Neural cell (in vitro differentiated cells): ENCODE measurements at regions not wholly inside any gene's neighbourhood (a gene's known extent, or its start where the extent isn't known, plus 50 kb on each side); places are given as distances from the start of the nearest gene placed in this dataset.

ENCODE experiments used
- H2AFZ ChIP-seq: fragments of 200-600, 300-800 bp; sonication (generic), shearing (Covaris generic); 2 replicates; pipeline ENCODE4 v1.6.0; 2014; ENCODE audit warnings: low read depth, mild to moderate bottlenecking, antibody characterized with exemption, low read length, moderate library complexity
- H3F3A ChIP-seq: fragments of 200-600 bp; shearing (Covaris generic); 2 replicates; pipeline ENCODE4 v1.6.1; 2016; ENCODE audit warnings: mild to moderate bottlenecking, moderate library complexity, mixed read lengths, antibody characterized with exemption, low read length; ENCODE audit not compliant: insufficient read depth, poor library complexity, severe bottlenecking
- H3K27ac ChIP-seq: fragments of 200-600, 300-800 bp; sonication (generic), shearing (Covaris generic); 2 replicates; pipeline ENCODE4 v1.5.1; 2014; ENCODE audit warnings: mild to moderate bottlenecking, low read length, moderate library complexity
- H3K27me3 ChIP-seq: fragments of 300-800, 200-600 bp; sonication (generic), shearing (Covaris generic); 2 replicates; pipeline ENCODE4 v1.6.0; 2014; ENCODE audit warnings: mild to moderate bottlenecking, low read depth, low read length, moderate library complexity; ENCODE audit not compliant: insufficient read depth
- H3K36me3 ChIP-seq: fragments of 300-800, 200-600 bp; sonication (generic), shearing (Covaris generic); 2 replicates; pipeline ENCODE4 v1.5.1; 2014; ENCODE audit warnings: mild to moderate bottlenecking, antibody characterized with exemption, low read length, moderate library complexity; ENCODE audit not compliant: insufficient read depth
- H3K4me2 ChIP-seq: fragments of 300-800, 200-600 bp; sonication (generic), shearing (Covaris generic); 2 replicates; pipeline ENCODE4 v1.6.0; 2014; ENCODE audit warnings: mild to moderate bottlenecking, low read length
- H3K4me3 ChIP-seq: fragments of 300-800, 200-600 bp; sonication (generic), shearing (Covaris generic); 2 replicates; pipeline ENCODE4 v1.5.1; 2014; ENCODE audit warnings: mild to moderate bottlenecking, low read length, moderate library complexity
- H3K79me2 ChIP-seq: fragments of 200-600 bp; shearing (Covaris generic); replicated peaks from 2 replicates; pipeline ENCODE4 v1.6.0; 2014; ENCODE audit warnings: mild to moderate bottlenecking, low read length, moderate library complexity; ENCODE audit not compliant: insufficient read depth
- H3K9ac ChIP-seq: fragments of 300-800, 200-600 bp; sonication (generic), shearing (Covaris generic); 2 replicates; pipeline ENCODE4 v1.6.1; 2016; ENCODE audit warnings: mild to moderate bottlenecking, low read length, mixed read lengths
- H3K9me2 ChIP-seq: fragments of 200-600 bp; shearing (Covaris generic); 2 replicates; pipeline ENCODE4 v1.6.1; 2016; ENCODE audit warnings: mild to moderate bottlenecking, low read length, mixed read lengths; ENCODE audit not compliant: insufficient read depth
- H3K9me3 ChIP-seq: fragments of 200-600, 300-800 bp; sonication (generic), shearing (Covaris generic); 2 replicates; pipeline ENCODE4 v1.6.1; 2016; ENCODE audit warnings: mild to moderate bottlenecking, mixed run types, low read length, moderate library complexity, mixed read lengths
- H4K20me1 ChIP-seq: fragments of 200-600 bp; shearing (Covaris generic); 2 replicates; pipeline ENCODE4 v1.6.1; 2016; ENCODE audit warnings: mild to moderate bottlenecking, mixed run types; ENCODE audit not compliant: insufficient read depth
- EP300 ChIP-seq: fragments of 450-650 bp; conservative IDR thresholded peaks from 2 replicates; pipeline ENCODE4 v1.6.1; 2014; ENCODE audit warnings: antibody characterized with exemption, mild to moderate bottlenecking, moderate library complexity; ENCODE audit not compliant: poor library complexity, severe bottlenecking
- EZH2 ChIP-seq: fragments of 200-600, 300-800 bp; shearing (Covaris generic), sonication (generic); IDR thresholded peaks from 2 replicates; pipeline ENCODE4 v1.6.1; 2014; ENCODE audit warnings: antibody characterized with exemption, low read length, borderline replicate concordance, mild to moderate bottlenecking; ENCODE audit not compliant: insufficient read depth, poor library complexity, severe bottlenecking
- MXI1 ChIP-seq: fragments of 450-650 bp; conservative IDR thresholded peaks from 2 replicates; pipeline ENCODE4 v1.6.1; 2014; ENCODE audit warnings: antibody characterized with exemption, mild to moderate bottlenecking; ENCODE audit not compliant: poor library complexity, severe bottlenecking
- POLR2AphosphoS5 ChIP-seq: IDR thresholded peaks from 2 replicates; pipeline ENCODE4 v1.6.1; 2012
- RAD21 ChIP-seq: fragments of 450-650 bp; conservative IDR thresholded peaks from 2 replicates; pipeline ENCODE4 v1.6.1; 2014; ENCODE audit warnings: antibody characterized with exemption, mild to moderate bottlenecking, moderate library complexity
- SMC3 ChIP-seq: fragments of 450-650 bp; conservative IDR thresholded peaks from 2 replicates; pipeline ENCODE4 v1.6.1; 2014; ENCODE audit warnings: antibody characterized with exemption, mild to moderate bottlenecking, moderate library complexity; ENCODE audit not compliant: poor library complexity
- TAF1 ChIP-seq: IDR thresholded peaks from 2 replicates; pipeline ENCODE4 v1.6.1; 2012; ENCODE audit warnings: low read depth
- TF ChIP-seq, protein P1 (sequence below): fragments of 450-650 bp; IDR thresholded peaks from 2 replicates; pipeline ENCODE4 v1.5.1; 2014; ENCODE audit warnings: antibody characterized with exemption, mild to moderate bottlenecking, moderate library complexity; ENCODE audit not compliant: poor library complexity, severe bottlenecking
- TF ChIP-seq, protein P2 (sequence below): IDR thresholded peaks from 2 replicates; pipeline ENCODE4 v1.6.1; 2012; ENCODE audit warnings: borderline replicate concordance

DNA sequence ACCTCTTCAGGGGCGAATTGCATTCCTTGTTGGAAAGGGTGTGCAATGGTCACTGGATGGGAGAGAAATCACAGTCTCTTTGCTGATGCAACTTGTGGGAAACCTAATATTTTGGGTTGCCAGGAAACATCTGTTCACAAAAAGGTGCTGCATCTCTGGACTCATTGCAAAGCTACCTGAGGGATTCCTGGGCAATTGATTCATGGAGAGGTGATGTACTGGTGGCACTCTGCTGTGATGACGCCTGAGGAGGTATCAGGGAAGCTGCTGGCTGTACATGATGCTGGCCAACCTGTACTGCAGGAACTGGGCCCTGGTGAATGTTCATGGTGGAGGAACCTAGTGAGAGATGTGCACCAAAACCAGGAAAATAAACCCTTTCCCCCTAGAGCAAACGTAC, 516.0 kb upstream of the SPHKAP start:
- Histone ChIP-seq H3K36me3 (no peaks in the 10 kb centered on the region), H3K4me3 (no peak overlapping the region), H3K27me3 (no peaks in the 10 kb centered on the region), H3K79me2 (no peaks in the 10 kb centered on the region), H3K4me2 (no peak overlapping the region), H3F3A (no peaks in the 10 kb centered on the region), H3K9me2 (no peaks in the 10 kb centered on the region), H4K20me1 (no peaks in the 10 kb centered on the region), H3K9me3 (no peaks in the 10 kb centered on the region), H3K9ac (no peak overlapping the region), H2AFZ (no peak overlapping the region), H3K27ac (no peak overlapping the region)
- TF ChIP-seq, protein P1, sequence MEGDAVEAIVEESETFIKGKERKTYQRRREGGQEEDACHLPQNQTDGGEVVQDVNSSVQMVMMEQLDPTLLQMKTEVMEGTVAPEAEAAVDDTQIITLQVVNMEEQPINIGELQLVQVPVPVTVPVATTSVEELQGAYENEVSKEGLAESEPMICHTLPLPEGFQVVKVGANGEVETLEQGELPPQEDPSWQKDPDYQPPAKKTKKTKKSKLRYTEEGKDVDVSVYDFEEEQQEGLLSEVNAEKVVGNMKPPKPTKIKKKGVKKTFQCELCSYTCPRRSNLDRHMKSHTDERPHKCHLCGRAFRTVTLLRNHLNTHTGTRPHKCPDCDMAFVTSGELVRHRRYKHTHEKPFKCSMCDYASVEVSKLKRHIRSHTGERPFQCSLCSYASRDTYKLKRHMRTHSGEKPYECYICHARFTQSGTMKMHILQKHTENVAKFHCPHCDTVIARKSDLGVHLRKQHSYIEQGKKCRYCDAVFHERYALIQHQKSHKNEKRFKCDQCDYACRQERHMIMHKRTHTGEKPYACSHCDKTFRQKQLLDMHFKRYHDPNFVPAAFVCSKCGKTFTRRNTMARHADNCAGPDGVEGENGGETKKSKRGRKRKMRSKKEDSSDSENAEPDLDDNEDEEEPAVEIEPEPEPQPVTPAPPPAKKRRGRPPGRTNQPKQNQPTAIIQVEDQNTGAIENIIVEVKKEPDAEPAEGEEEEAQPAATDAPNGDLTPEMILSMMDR = no peak
- TF ChIP-seq EP300 (no peak), MXI1 (no peak), RAD21 (no peak), EZH2 (no peak), TAF1 (no peak), POLR2AphosphoS5 (no peak), SMC3 (no peak)
- TF ChIP-seq, protein P2, sequence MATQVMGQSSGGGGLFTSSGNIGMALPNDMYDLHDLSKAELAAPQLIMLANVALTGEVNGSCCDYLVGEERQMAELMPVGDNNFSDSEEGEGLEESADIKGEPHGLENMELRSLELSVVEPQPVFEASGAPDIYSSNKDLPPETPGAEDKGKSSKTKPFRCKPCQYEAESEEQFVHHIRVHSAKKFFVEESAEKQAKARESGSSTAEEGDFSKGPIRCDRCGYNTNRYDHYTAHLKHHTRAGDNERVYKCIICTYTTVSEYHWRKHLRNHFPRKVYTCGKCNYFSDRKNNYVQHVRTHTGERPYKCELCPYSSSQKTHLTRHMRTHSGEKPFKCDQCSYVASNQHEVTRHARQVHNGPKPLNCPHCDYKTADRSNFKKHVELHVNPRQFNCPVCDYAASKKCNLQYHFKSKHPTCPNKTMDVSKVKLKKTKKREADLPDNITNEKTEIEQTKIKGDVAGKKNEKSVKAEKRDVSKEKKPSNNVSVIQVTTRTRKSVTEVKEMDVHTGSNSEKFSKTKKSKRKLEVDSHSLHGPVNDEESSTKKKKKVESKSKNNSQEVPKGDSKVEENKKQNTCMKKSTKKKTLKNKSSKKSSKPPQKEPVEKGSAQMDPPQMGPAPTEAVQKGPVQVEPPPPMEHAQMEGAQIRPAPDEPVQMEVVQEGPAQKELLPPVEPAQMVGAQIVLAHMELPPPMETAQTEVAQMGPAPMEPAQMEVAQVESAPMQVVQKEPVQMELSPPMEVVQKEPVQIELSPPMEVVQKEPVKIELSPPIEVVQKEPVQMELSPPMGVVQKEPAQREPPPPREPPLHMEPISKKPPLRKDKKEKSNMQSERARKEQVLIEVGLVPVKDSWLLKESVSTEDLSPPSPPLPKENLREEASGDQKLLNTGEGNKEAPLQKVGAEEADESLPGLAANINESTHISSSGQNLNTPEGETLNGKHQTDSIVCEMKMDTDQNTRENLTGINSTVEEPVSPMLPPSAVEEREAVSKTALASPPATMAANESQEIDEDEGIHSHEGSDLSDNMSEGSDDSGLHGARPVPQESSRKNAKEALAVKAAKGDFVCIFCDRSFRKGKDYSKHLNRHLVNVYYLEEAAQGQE = no peak

DNA sequence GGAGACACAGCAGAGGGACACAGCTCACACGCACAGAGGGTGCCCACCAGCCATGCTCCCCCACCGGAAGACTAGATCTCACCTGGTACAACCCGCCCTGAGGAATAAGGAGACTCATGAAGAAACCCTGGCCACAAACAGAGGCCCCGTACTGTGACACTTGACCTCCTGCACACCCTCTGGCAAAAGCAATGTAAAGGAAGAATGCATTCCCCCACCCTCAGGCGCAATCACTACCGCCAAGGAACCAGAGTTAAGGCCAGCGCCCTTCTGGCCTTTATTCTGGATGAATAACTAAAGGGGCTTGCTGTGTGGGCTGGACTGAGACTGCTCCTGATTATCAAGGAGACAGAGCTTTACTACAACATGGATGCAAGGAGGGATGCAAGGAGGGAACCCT, 509.2 kb upstream of the SPHKAP start:
- Histone ChIP-seq H3K9me2 (no peaks in the 10 kb centered on the region), H3K9me3 (no peaks in the 10 kb centered on the region), H4K20me1 (no peaks in the 10 kb centered on the region), H3F3A (no peaks in the 10 kb centered on the region), H3K36me3 (no peaks in the 10 kb centered on the region), H3K4me2 (no peak overlapping the region), H3K79me2 (no peaks in the 10 kb centered on the region), H3K27ac (no peak overlapping the region), H3K4me3 (no peak overlapping the region), H3K9ac (no peak overlapping the region), H2AFZ (no peak overlapping the region), H3K27me3 (no peaks in the 10 kb centered on the region)
- TF ChIP-seq EZH2 (no peak), SMC3 (no peak), EP300 (no peak), MXI1 (no peak), RAD21 (no peak)
- TF ChIP-seq, protein P1 = no peak
